NOMO-1 treated with DMSO at 0.1 percent for 48 hours (cell line): ENCODE measurements at regions not wholly inside any gene's neighbourhood (a gene's known extent, or its start where the extent isn't known, plus 50 kb on each side); places are given as distances from the start of the nearest gene placed in this dataset.

Source experiments
- DNase-seq: peaks from one replicate; lab custom pipeline; 2025; ENCODE audit not compliant: unreplicated experiment; lab: John Stamatoyannopoulos, UW

DNA sequence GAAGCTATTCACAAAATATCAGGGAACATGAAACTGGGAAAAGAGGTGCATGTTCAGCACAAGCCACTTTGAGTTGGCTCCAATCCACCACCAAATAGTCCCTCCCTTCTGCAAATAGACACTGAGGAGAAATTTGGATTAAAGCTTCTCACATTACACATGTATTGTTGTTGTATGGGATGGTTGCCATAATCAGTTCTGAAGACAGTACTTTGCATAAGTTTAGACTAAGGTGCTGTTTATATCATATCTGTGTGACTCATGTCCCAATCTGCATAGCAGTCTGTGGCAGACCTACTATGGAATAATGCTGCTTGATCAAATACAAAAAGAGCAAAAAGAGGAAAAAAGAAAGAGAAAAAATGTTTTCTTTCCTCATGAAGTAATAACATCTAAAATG lies 376.7 kb upstream of the DDI1 start:
- no peak for DNase-seq

DNA sequence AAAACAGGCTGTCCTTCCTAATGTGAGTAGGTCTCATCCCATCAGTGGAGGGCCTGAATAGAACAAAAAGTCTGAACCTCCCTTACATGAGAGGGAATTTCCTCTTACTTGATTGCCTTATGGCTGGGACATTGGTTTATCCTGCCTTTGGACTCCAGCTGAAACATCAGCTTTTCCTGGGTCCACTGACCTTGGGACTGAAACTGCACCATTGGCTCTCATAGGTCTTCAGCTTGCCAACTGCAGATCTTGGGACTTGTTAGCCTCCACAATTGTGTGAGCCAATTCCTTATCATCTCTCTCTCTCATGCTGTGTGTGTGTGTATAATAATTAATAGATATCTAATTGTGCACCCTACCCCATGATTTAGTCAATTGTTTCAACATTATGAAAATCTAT lies 375.3 kb upstream of the DDI1 start:
- no peak for DNase-seq

- no peak for DNase-seq
Measured at GRCh38 chr11:103661991-103662390, 374.4 kb upstream of the DDI1 start.

GRCh38 chr11:103662880-103663279 lies 373.6 kb upstream of the DDI1 start:
- peak; percentile 88 for DNase-seq

DNA sequence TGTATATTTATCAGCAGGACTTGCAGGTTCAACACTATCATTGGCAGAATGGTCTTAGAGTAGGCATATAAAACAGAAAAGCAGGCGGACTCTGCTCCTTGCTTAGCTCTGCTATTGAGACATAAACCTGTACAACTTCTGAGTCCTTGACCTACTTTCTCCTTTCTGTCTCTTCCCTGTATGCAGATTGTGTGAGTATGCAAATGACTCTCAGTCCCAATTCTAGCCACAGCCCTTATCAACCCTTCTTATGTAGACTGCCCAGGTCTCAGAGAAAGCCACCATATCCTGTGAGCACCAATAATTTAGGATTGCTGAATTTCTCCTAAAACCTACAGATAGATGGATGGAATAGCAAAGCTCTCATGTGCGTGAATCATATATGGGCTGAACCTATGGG lies 367.6 kb upstream of the DDI1 start:
- DNase-seq: no peak

GRCh38 chr11:103671143-103671651 lies 365.2 kb upstream of the DDI1 start:
- no peak for DNase-seq

- DNase-seq: no peak
Measured at GRCh38 chr11:103673773-103674172, 362.7 kb upstream of the DDI1 start.

DNA sequence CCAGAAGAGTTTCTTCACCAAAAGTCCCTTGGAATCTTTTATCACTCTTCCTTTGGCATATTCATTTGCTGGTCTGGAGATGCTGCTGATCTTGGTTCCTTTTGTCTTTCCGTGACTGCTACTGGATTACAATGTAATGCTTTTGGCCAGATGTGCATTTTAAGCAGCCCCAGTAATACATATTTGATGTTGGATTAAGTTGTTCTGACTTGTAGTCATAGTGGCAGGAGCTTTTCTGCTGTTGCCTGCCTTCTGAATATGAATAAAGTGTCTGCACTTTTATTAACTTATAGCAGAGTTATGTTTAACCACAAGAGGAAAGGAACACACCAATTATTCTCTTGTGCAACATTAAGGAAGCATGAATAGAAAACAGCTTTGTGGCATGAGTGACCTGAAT lies 360.0 kb upstream of the DDI1 start:
- peak; percentile 56 for DNase-seq

GRCh38 chr11:103680826-103681225 lies 355.6 kb upstream of the DDI1 start:
- no peak for DNase-seq

GRCh38 chr11:103681855-103682254 lies 354.6 kb upstream of the DDI1 start:
- DNase-seq: no peak

GRCh38 chr11:103682318-103683184 lies 353.9 kb upstream of the DDI1 start:
- DNase-seq: peak; percentile 78

GRCh38 chr11:103683576-103683975 lies 352.9 kb upstream of the DDI1 start:
- DNase-seq: no peak

DNA sequence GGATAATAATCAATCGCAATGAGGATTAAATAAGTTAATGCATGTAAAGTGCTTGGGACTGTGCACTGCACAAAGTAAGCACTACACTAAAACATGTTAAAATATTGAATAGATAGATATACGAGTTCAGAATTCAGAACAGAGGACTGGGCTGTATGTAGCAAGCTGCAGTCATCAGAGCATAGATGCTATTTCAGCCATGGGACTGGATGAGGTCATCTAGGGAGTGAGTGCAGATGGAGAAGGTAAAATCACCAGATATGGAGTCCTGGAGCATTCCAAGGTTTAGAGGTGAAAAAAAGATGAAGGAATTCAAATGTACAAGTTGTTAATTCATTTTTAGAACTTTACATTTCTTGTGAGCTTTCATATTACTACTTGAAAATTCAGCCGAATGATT lies 347.5 kb upstream of the DDI1 start:
- DNase-seq: no peak

GRCh38 chr11:103690356-103690755 lies 346.1 kb upstream of the DDI1 start:
- DNase-seq: no peak

DNA sequence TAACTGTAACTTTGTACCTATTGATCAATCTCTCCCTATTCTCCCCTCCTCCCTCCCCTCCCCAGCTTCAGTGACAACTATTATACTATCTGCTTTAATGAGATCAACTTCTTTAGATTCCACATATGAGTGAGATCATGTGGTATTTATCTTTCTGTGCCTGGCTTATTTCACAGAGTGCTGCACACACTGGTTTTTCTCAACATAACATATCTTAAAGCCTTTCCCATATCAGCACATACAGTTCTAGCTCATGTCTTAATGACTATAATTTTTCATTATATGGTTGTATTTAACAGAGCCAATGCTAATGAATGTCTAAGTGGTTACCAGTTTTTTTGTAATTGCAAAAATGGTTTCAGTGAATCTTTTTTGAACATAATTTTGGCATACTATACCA lies 340.3 kb upstream of the DDI1 start:
- no peak for DNase-seq

- no peak for DNase-seq
Measured at GRCh38 chr11:103699216-103699615, 337.2 kb upstream of the DDI1 start.

GRCh38 chr11:103699656-103700055 lies 336.8 kb upstream of the DDI1 start:
- no peak for DNase-seq

- DNase-seq: no peak
Measured at GRCh38 chr11:103700622-103701021, 335.8 kb upstream of the DDI1 start.

DNA sequence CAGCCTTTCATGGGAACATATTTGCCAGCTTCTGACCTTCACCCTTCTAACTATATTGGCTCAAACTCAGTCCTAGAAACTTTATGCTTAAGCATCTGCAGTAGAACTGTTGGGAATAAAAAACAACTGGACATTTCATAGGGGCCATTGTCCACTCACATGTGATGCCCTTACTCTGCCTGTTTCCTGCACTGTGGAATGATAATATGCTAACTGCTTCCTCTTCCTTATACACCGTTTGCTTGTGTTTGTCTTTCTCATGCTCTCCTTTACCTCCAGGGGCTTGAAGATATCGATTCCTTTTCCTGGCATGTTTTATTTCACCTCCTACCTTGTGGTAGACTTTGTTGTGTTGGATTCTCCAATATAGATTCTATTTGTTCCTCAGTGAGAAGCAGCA lies 333.0 kb upstream of the DDI1 start:
- no peak for DNase-seq

DNA sequence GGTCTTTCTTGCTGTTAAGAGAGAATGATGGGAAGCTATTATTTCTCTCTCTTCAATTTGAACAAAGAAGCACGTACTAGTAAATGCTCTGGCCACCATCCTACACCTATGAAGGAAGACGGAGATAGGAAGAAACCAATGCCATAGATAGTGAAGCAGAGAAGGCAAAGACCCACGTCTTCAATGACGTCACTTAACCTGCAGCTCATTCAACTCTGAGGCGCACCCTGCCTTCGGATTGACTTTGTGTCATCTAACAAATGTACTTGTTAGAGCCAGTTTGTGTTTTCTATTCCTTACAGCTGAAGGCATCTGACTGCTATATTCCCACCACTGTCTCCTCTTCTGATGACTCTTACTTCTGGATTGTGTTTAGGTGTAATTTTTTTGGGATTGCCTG lies 332.5 kb upstream of the DDI1 start:
- DNase-seq: no peak

DNA sequence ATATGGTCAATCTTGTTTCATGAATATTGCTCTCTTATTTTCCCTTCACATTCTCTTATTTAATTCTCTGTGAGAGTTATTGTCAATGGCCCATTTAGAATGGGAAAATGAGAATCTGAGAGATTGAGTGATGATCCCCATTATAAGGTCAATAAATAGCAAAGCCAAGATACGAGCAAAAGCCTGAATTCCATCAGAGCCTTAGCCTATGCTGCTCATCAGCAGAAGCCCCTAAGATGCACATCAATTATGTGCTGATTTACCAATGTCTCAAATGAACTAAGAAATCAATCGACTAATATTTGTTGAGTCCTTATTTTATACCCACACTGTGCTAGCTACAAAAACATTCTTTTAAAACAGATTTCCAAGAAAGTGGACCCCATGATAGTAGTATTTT lies 330.8 kb upstream of the DDI1 start:
- no peak for DNase-seq

DNA sequence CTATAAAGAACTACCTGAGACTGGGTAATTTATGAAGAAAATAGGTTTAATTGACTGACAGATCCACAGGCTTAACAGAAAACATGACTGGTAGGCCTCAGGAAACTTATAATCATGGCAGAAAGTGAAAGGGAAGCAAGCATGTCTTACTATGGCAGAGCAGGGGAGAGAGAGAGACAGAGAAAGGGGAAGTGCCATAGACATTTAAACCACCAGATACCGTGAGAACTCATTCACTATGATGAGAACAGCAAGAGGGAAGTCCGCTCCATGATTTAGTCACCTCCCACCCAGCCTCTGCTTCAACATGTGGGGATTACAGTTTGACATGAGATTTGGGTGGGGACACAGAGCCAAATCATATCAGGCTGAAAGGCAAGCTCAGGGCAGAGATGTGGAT lies 327.1 kb upstream of the DDI1 start:
- DNase-seq: peak; percentile 40

GRCh38 chr11:103714246-103714645 lies 322.2 kb upstream of the DDI1 start:
- no peak for DNase-seq
